ENCODE measurements at regions not wholly inside any gene's neighbourhood (a gene's known extent, or its start where the extent isn't known, plus 50 kb on each side); places are given as distances from the start of the nearest gene placed in this dataset.

- 53 to 65% methylated on average over 8 of the region's 8 CpGs for WGBS, 2 donors
- DNase-seq (ENCODE audit: low spot score in 2 of 2) = no peak
- TF ChIP-seq CTCF (IDR thresholded peaks at IDR 0.05) (no peak), POLR2A (IDR thresholded peaks at IDR 0.05) (no peak)
- no peak overlapping the region for H3K4me3 ChIP-seq (ENCODE audit: low read depth, poor library complexity, severe bottlenecking)
- intact Hi-C loops (cut with DNase I; ENCODE audit: low total_unique reads) = no loop called here
Measured at GRCh38 chr2:104043864-104044263, 810.1 kb upstream of the POU3F3 start.

GRCh38 chr2:104045071-104045470 lies 808.8 kb upstream of the POU3F3 start:
- no peak overlapping the region for H3K4me3 ChIP-seq (ENCODE audit: low read depth, poor library complexity, severe bottlenecking)
- no peak for DNase-seq (ENCODE audit: low spot score in 2 of 2)
- no peak for TF ChIP-seq CTCF (IDR thresholded peaks at IDR 0.05)
- TF ChIP-seq POLR2A (IDR thresholded peaks at IDR 0.05) = no peak
- 91% methylated on average over 5 of the region's 5 CpGs for WGBS, 2 donors
- intact Hi-C loops (cut with DNase I; ENCODE audit: low total_unique reads) = no loop called here

GRCh38 chr2:104046466-104046865 lies 807.4 kb upstream of the POU3F3 start:
- TF ChIP-seq CTCF (IDR thresholded peaks at IDR 0.05) = no peak
- TF ChIP-seq POLR2A (IDR thresholded peaks at IDR 0.05) = no peak

GRCh38 chr2:104047516-104047915 lies 806.4 kb upstream of the POU3F3 start:
- 90 to 93% methylated on average over 10 of the region's 10 CpGs for WGBS, 2 donors
- DNase-seq (ENCODE audit: low spot score in 2 of 2) = no peak
- TF ChIP-seq CTCF (IDR thresholded peaks at IDR 0.05) (no peak), POLR2A (IDR thresholded peaks at IDR 0.05) (no peak)
- H3K4me3 ChIP-seq (ENCODE audit: low read depth, poor library complexity, severe bottlenecking) = no peak overlapping the region
- intact Hi-C loops (cut with DNase I; ENCODE audit: low total_unique reads) = no loop called here

More at GRCh38 chr2:104046466-104046865, 807.4 kb upstream of the POU3F3 start:
- 59 to 61% methylated on average over 2 of the region's 2 CpGs for WGBS, 2 donors
- no peak overlapping the region for H3K4me3 ChIP-seq (ENCODE audit: low read depth, poor library complexity, severe bottlenecking)
- no peak for DNase-seq (ENCODE audit: low spot score in 2 of 2)
- intact Hi-C loops (cut with DNase I; ENCODE audit: low total_unique reads) = no loop called here

GRCh38 chr2:104049438-104049837 lies 804.5 kb upstream of the POU3F3 start:
- peak in 1 of 2 donors; percentile 85 for DNase-seq (ENCODE audit: low spot score in 2 of 2)
- TF ChIP-seq CTCF (IDR thresholded peaks at IDR 0.05) = no peak
- no peak for TF ChIP-seq POLR2A (IDR thresholded peaks at IDR 0.05)
- H3K4me3 ChIP-seq (ENCODE audit: low read depth, poor library complexity, severe bottlenecking) = no peak overlapping the region
- 51 to 55% methylated on average over 4 of the region's 4 CpGs for WGBS, 2 donors
- intact Hi-C loops (cut with DNase I; ENCODE audit: low total_unique reads) = no loop called here

GRCh38 chr2:104049981-104050380 lies 803.9 kb upstream of the POU3F3 start:
- DNase-seq (ENCODE audit: low spot score in 2 of 2) = no peak
- WGBS, 2 donors = 54 to 56% methylated on average over 5 of the region's 5 CpGs
- intact Hi-C loops (cut with DNase I; ENCODE audit: low total_unique reads) = no loop called here
- H3K4me3 ChIP-seq (ENCODE audit: low read depth, poor library complexity, severe bottlenecking) = no peak overlapping the region
- no peak for TF ChIP-seq POLR2A (IDR thresholded peaks at IDR 0.05)
- no peak for TF ChIP-seq CTCF (IDR thresholded peaks at IDR 0.05)

Measured in lower leg skin (tissue), 4 donors.